Upper lobe of right lung (tissue), 1 donor: ENCODE measurements at regions not wholly inside any gene's neighbourhood (a gene's known extent, or its start where the extent isn't known, plus 50 kb on each side); places are given as distances from the start of the nearest gene placed in this dataset.

ENCODE experiments used
- ATAC-seq: fragments of 200-7000 bp; cut with Tn5 transposase; one replicate; pipeline ENCODE4 v1.9.1; 2020; ENCODE audit warnings: mild to moderate bottlenecking, moderate library complexity
- DNase-seq: peaks from one replicate; pipeline ENCODE4 v3.0.0-alpha.2; 2020
- H3K27ac ChIP-seq: fragments of 200-600 bp; one replicate; pipeline ENCODE4 v1.8.0; 2022
- H3K27me3 ChIP-seq: fragments of 200-600 bp; one replicate; pipeline ENCODE4 v1.8.0; 2022; ENCODE audit warnings: mild to moderate bottlenecking
- H3K36me3 ChIP-seq: fragments of 200-600 bp; one replicate; pipeline ENCODE4 v1.8.0; 2022
- H3K4me1 ChIP-seq: fragments of 200-600 bp; one replicate; pipeline ENCODE4 v1.8.0; 2022
- H3K4me3 ChIP-seq: fragments of 200-600 bp; one replicate; pipeline ENCODE4 v1.8.0; 2022; ENCODE audit warnings: mild to moderate bottlenecking
- H3K9me3 ChIP-seq: fragments of 200-600 bp; one replicate; pipeline ENCODE4 v1.8.0; 2022
- CTCF ChIP-seq: fragments of 200-600 bp; IDR thresholded peaks from one replicate; pipeline ENCODE4 v1.8.0; 2022; ENCODE audit warnings: antibody characterized with exemption
- intact Hi-C: fragments of 100-400 bp; cut with DNase I; formaldehyde crosslinking; loops from one replicate; pipeline ENCODE4 v1.11.0; 2022
- donor health status: DM: no; HTN: yes; CAD: no; lungs with severe emphysema.

- Histone ChIP-seq H3K27me3 (peaks cover 37% of the 10 kb centered on the region), H3K27ac (no peak overlapping the region), H3K4me3 (no peak overlapping the region), H3K36me3 (no peaks in the 10 kb centered on the region), H3K4me1 (no peaks in the 10 kb centered on the region), H3K9me3 (no peaks in the 10 kb centered on the region)
- intact Hi-C loops, result no loop called here
- no peak for TF ChIP-seq CTCF
- peak; percentile 25 for DNase-seq
- ATAC-seq, result no peak
Observed at GRCh38 chr4:8702020-8702495, 109.5 kb downstream of the CPZ start.

- DNase-seq (peak; percentile 55), ATAC-seq (no peak)
- H3K4me1 ChIP-seq, result no peaks in the 10 kb centered on the region
- H3K27ac ChIP-seq, result no peak overlapping the region
- H3K4me3 ChIP-seq, result no peak overlapping the region
- TF ChIP-seq CTCF, result no peak
- peaks cover 35% of the 10 kb centered on the region for H3K27me3 ChIP-seq
- no peaks in the 10 kb centered on the region for H3K36me3 ChIP-seq
- intact Hi-C loops, result no loop called here
- H3K9me3 ChIP-seq, result no peaks in the 10 kb centered on the region
Observed at GRCh38 chr4:8701126-8702019, 108.8 kb downstream of the CPZ start.

- Histone ChIP-seq H3K27me3 (peaks cover 35% of the 10 kb centered on the region), H3K36me3 (no peaks in the 10 kb centered on the region), H3K4me3 (no peak overlapping the region), H3K27ac (no peak overlapping the region), H3K9me3 (no peaks in the 10 kb centered on the region), H3K4me1 (no peaks in the 10 kb centered on the region)
- peak; percentile 26 for DNase-seq
- no peak for TF ChIP-seq CTCF
- intact Hi-C loops, result no loop called here
- ATAC-seq, result no peak
Observed at GRCh38 chr4:8700531-8700930, 108.0 kb downstream of the CPZ start.

GRCh38 chr4:8699479-8700145 lies 107.0 kb downstream of the CPZ start:
- DNase-seq (peak; percentile 40), ATAC-seq (no peak)
- Histone ChIP-seq H3K4me3 (no peak overlapping the region), H3K4me1 (no peaks in the 10 kb centered on the region), H3K36me3 (no peaks in the 10 kb centered on the region), H3K27ac (no peak overlapping the region), H3K9me3 (no peaks in the 10 kb centered on the region), H3K27me3 (peaks cover 35% of the 10 kb centered on the region)
- TF ChIP-seq CTCF, result no peak
- intact Hi-C loops, result no loop called here

GRCh38 chr4:8699063-8699385 lies 106.5 kb downstream of the CPZ start:
- Histone ChIP-seq H3K4me1 (no peaks in the 10 kb centered on the region), H3K27ac (no peak overlapping the region), H3K4me3 (no peak overlapping the region), H3K27me3 (peaks cover 34% of the 10 kb centered on the region), H3K9me3 (no peaks in the 10 kb centered on the region), H3K36me3 (no peaks in the 10 kb centered on the region)
- intact Hi-C loops, result no loop called here
- DNase-seq (peak; percentile 44), ATAC-seq (no peak)
- TF ChIP-seq CTCF, result no peak
